Kidney glomerular epithelial cell (primary cell): ENCODE measurements at regions not wholly inside any gene's neighbourhood (a gene's known extent, or its start where the extent isn't known, plus 50 kb on each side); places are given as distances from the start of the nearest gene placed in this dataset.

Experiments used
- DNase-seq: peaks from one replicate; lab custom pipeline; 2025; lab: John Stamatoyannopoulos, UW

- DNase-seq, result no peak
Observed at GRCh38 chr1:216916890-216917438, 193.7 kb upstream of the ESRRG start.

DNA sequence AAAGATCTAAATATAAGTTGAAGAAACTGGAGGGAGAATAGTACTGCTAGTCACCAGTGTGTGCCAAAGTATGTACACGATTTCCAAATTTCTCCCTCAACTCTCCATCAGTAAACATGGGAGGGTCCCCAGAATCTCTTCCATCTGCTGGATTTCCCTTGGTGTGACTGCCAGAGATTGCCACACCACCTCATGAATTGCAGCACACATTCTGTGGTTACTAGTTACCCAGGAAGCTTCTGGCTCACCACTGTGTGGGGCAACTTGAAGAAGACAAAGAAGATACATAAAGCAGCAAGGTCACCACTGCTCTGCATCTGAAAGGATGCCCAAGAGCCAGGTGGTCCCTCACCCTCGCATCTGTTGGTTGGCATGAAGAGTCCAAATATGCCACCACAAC, 191.7 kb upstream of the ESRRG start:
- DNase-seq, result no peak

DNA sequence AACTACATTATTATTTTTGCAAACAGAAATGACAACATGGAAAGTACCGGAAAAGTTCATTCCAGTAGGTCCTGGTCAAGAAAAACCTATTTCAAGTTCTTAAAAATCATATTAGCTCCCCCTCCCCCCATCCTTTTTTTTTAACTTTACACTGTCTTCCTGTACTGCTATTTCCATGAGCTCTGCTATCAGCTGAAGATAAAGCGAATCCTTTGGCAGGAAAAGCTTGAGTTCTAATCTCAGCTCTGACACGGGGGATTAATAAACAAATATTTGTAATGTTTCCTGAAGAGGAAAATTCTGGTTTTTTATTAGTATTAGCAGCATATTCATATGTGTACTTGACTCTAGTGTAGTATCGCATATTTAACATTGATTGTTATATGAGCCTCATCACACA, 190.7 kb upstream of the ESRRG start:
- DNase-seq, result no peak

GRCh38 chr1:216910081-216910840, 187.0 kb upstream of the ESRRG start:
- peak; percentile 29 for DNase-seq

DNA sequence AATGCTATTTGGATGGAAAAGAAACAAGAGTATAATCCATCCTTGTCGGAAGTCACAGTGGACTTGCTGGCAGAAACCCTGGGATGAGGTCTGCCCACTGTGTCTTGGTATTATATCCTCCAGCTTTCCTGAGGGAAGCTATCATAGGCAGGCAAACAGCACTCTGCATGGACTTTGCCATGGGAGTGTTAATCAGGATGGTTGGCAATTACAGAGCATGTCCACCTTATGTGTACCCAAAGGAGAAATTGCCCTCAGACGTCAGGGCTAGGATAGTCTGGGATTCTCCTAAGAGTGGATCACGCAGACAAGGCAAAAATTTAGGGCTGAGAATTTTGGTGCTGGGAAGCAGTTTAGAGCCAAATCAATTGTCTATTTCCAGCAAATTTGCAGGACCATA, 184.9 kb upstream of the ESRRG start:
- no peak for DNase-seq

- no peak for DNase-seq
Observed at GRCh38 chr1:216907100-216907499, 183.9 kb upstream of the ESRRG start.

GRCh38 chr1:216905781-216906180, 182.6 kb upstream of the ESRRG start:
- no peak for DNase-seq

DNA sequence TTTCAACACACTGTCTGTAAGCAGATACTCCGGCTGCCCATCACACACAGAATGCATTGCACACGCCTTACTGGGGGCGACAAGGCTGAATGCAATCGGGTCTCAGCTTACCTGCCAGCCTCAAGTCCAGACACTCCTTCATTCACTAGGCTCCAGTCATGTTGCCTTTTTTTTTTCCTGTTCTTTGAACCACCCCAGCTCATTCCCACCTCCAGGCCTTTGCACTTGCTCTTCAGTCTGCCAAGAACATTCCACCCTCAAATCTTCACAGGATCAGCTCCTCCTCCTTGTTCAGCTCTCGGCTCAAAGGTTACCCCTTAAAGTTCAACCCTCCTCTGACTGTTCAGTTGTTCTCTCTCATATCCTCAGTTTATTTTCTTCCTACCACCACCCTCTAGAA, 181.9 kb upstream of the ESRRG start:
- DNase-seq, result no peak

DNA sequence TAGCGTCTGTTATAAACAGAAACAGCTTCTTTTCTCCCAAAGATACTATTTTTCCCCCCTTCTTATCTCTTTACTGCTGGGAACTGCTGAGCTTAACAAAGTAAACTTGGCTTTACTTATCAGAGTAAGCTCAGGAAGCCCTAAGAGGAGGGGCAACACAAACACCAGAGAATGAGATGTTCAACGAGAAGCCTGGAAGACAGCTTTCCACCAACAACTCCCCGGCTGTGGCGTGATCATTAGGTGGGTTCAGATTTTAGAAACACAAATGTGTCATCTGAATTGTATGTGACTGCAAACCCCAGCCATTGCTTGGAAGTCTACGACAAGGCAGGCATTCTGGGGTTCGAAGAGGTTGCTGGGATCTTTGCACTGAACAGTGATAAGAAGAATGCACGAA, 181.2 kb upstream of the ESRRG start:
- no peak for DNase-seq

- peak; percentile 69 for DNase-seq
Observed at GRCh38 chr1:216903382-216903740, 180.1 kb upstream of the ESRRG start.

- no peak for DNase-seq
Observed at GRCh38 chr1:216902669-216903381, 179.6 kb upstream of the ESRRG start.

GRCh38 chr1:216900116-216900620, 176.9 kb upstream of the ESRRG start:
- no peak for DNase-seq

- DNase-seq, result no peak
Observed at GRCh38 chr1:216898801-216899200, 175.6 kb upstream of the ESRRG start.

- DNase-seq, result no peak
Observed at GRCh38 chr1:216896146-216896545, 172.9 kb upstream of the ESRRG start.

DNA sequence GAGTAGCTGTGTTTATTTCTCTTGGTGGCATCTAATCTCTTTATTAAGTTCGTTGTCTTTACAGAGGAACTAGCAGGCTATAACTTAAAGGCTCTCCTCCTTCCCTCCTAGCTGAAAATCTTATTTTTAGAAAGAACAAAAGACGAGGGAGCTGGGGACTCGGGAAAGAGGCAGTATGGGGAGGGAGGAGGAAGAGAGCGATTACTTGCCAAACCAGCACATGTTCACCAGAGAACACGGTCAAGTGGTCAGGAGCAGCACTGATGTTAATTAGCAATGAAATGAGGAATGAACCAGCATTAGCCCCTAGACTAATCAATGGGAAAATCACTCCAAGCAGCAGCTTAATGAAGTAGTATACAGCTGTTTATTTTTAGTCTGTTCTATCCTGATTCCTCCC, 171.3 kb upstream of the ESRRG start:
- no peak for DNase-seq

DNA sequence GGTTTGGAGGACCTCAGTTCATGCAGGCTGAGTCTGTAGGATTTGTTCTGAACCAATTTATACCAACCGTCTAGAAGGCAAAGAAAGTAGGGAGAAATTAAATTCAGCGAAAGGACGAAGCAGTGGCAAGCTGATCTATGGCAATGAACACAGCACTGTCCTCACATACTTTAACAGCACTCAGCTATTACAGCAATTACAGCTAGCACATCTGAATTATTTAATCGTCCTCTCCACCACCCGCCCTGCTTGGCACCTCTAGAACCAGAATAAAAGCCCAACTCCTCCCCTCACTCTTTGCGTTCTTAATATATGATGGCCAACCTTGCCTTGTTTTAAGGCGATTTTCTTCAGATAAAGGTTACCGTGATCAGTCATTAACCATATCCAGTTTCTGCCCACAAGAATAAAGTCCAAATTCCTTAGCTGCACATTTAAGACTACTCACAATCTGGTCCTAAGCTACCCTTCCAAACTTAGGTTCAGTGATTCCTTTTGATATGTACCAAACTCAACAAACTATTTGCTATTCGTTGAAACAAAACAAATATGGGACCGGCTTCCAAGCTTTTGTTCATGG, 169.4 kb upstream of the ESRRG start:
- DNase-seq, result no peak

GRCh38 chr1:216890871-216891270, 167.6 kb upstream of the ESRRG start:
- DNase-seq, result no peak

GRCh38 chr1:216888731-216889130, 165.5 kb upstream of the ESRRG start:
- DNase-seq, result no peak

- no peak for DNase-seq
Observed at GRCh38 chr1:216887032-216887431, 163.8 kb upstream of the ESRRG start.

DNA sequence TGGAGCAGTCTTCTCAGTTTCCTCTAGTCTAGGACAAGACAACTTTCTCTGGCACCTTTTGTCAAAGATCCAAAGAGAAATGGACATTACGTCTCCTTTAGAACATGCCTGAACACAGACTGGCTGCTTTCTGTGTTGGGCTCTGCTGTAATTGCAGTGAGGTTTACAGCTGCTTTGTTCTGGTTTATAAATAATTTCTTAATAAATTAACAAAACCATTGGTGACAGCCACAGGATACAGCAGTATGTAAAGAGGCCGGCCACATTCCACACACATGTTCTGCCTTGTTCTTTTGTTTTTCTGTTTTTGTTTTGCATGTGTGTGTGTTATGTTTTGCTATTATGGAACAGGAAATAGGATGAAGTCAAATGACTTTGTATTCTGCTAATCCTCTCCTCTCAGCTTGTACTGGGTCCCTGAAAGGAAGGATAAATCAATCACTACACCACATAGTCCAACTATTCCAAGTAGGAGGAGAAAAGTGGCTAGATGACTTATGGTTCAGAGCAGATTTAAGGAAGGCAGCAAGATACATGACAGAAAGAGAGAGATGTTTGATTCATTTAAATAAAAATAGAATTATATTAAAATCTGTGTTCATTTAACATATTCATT, 161.5 kb upstream of the ESRRG start:
- no peak for DNase-seq

DNA sequence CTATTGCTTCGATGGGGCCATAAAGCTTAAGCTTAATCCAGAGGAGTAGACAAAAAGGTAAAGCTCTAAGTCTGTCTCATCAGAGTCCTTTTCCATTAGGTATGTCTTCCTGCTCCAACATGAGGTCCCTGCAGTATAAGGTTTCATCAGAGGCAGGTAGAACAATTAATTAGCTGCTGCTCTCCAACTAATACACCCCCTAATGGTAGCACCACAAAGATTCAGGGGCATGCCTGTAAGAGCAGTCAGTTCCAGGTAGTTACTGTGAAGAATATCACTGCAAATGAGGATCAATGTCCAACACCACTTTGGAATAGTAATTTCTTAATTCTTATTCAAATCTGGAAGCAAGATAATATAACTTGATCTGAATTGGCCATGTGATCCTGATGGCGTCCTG, 160.3 kb upstream of the ESRRG start:
- no peak for DNase-seq

- no peak for DNase-seq
Observed at GRCh38 chr1:216881695-216882094, 158.5 kb upstream of the ESRRG start.
